Caco-2 (cell line): ENCODE measurements at regions not wholly inside any gene's neighbourhood (a gene's known extent, or its start where the extent isn't known, plus 50 kb on each side); places are given as distances from the start of the nearest gene placed in this dataset.
"Not testable (repeated sequence)": the region's sequence is repeated elsewhere in the genome, so short reads cannot be mapped to it uniquely, and the experiment has no call there.

ENCODE experiments used
- BruUV-seq: library from RNA; stranded (reverse); fragments of 400-500 nt; replicated peaks from 2 replicates; lab custom pipeline; 2021; lab: Mats Ljungman, UMichigan
- CTCF ChIA-PET: fragments of 300-600 bp; sonication (Branson Sonifier 250); formaldehyde crosslinking; loops from one replicate; lab custom pipeline; 2022; ENCODE audit warnings: antibody characterized with exemption; lab: Charles Lee
- POLR2A ChIA-PET: fragments of 300-600 bp; sonication (Branson Sonifier 250); formaldehyde crosslinking; loops from one replicate; lab custom pipeline; 2022; ENCODE audit warnings: antibody characterized with exemption; lab: Charles Lee
- DNase-seq, 2 experiments: peaks; one replicate each; pipeline versions ENCODE4 v3.0.0 to v3.0.0-alpha.2; 2020 to 2022
- H3K27me3 ChIP-seq: replicated peaks from 2 replicates; pipeline ENCODE4 v1.6.0; 2011; ENCODE audit warnings: low read length; ENCODE audit not compliant: control insufficient read depth, insufficient read depth
- H3K36me3 ChIP-seq: 2 replicates; pipeline ENCODE4 v1.5.1; 2011; ENCODE audit warnings: low read length; ENCODE audit not compliant: control insufficient read depth, insufficient read depth
- H3K4me1 ChIP-seq: fragments of 250-450 bp; sonication (Bioruptor Pico); 2 replicates; pipeline ENCODE4 v1.5.1; 2020; ENCODE audit warnings: mild to moderate bottlenecking
- H3K4me3 ChIP-seq: 2 replicates; pipeline ENCODE4 v1.5.1; 2011; ENCODE audit warnings: low read depth, mild to moderate bottlenecking, control low read depth, low read length
- H3K9me3 ChIP-seq: fragments of 250-450 bp; sonication (Bioruptor Pico); 2 replicates; pipeline ENCODE4 v1.5.1; 2020; ENCODE audit warnings: mild to moderate bottlenecking, moderate library complexity
- H3K27ac Mint-ChIP-seq: one replicate; pipeline ENCODE4 v1.8.0; 2022; ENCODE audit warnings: mixed read lengths; ENCODE audit not compliant: unreplicated experiment
- H3K27me3 Mint-ChIP-seq: one replicate; pipeline ENCODE4 v1.8.0; 2022; ENCODE audit warnings: mixed read lengths; ENCODE audit not compliant: insufficient read depth, unreplicated experiment
- H3K36me3 Mint-ChIP-seq: one replicate; pipeline ENCODE4 v1.8.0; 2022; ENCODE audit warnings: mild to moderate bottlenecking, mixed read lengths; ENCODE audit not compliant: insufficient read depth, unreplicated experiment
- H3K4me1 Mint-ChIP-seq: one replicate; pipeline ENCODE4 v1.8.0; 2022; ENCODE audit warnings: low read depth, mixed read lengths; ENCODE audit not compliant: unreplicated experiment
- H3K4me3 Mint-ChIP-seq: one replicate; pipeline ENCODE4 v1.8.0; 2022; ENCODE audit warnings: mild to moderate bottlenecking, moderate library complexity, mixed read lengths; ENCODE audit not compliant: unreplicated experiment
- H3K9me3 Mint-ChIP-seq: one replicate; pipeline ENCODE4 v1.8.0; 2022; ENCODE audit warnings: mixed read lengths; ENCODE audit not compliant: unreplicated experiment
- CTCF ChIP-seq, 2 experiments: fragments of 200-600 bp in 1 of 2; IDR thresholded peaks; 1 replicate in 1 of 2; 2 replicates in 1 of 2; pipeline versions ENCODE4 v1.5.1 to v1.8.0; 2011 to 2022; ENCODE audit warnings: antibody characterized with exemption in 1 of 2, control low read depth in 1 of 2, inconsistent platforms in 1 of 2, low read depth in 1 of 2, low read length in 1 of 2, mild to moderate bottlenecking in 1 of 2, moderate library complexity in 1 of 2; ENCODE audit not compliant: insufficient read depth in 1 of 2, severe bottlenecking in 1 of 2, unreplicated experiment in 1 of 2
- intact Hi-C: fragments of 100-400 bp; cut with micrococcal nuclease; formaldehyde crosslinking; loops from one replicate; pipeline ENCODE4 v1.10.0; 2022; ENCODE audit not compliant: unreplicated experiment

DNA sequence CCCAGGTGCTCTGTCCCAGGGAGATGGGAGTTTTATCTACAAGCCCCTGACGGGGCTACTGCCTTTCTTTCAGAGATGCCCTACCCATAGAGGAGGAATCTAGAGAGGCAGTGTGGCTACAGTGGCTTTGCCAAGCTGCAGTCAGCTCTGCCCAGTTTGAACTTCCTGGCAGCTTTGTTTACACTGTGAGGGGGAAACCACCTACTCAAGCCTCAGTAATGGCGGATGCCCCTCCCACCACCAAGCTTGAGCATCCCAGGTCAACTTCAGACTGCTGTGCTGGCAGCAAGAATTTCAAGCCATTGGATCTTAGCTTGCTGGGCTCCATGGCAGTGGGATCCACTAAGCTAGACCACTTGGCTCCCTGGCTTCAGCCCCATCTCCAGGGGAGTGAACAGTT lies 53.1 kb upstream of the TMEM252 start:
- H3K4me3 Mint-ChIP-seq, H3K36me3 Mint-ChIP-seq, H3K36me3 ChIP-seq, H3K9me3 Mint-ChIP-seq, H3K9me3 ChIP-seq, POLR2A ChIA-PET, DNase-seq, H3K27me3 Mint-ChIP-seq, CTCF ChIA-PET, H3K27ac Mint-ChIP-seq, H3K4me1 Mint-ChIP-seq, BruUV-seq, H3K4me1 ChIP-seq, intact Hi-C loops, H3K4me3 ChIP-seq, H3K27me3 ChIP-seq: not testable (repeated sequence)

- intact Hi-C loops, result no loop called here
- Histone ChIP-seq H3K9me3 (no peaks in the 10 kb centered on the region), H3K4me1 (no peaks in the 10 kb centered on the region), H3K4me3 (no peak overlapping the region), H3K36me3 (no peaks in the 10 kb centered on the region), H3K27me3 (no peaks in the 10 kb centered on the region)
- ChIA-PET POLR2A (no interaction called here), CTCF (no interaction called here)
- Mint-ChIP-seq H3K4me3 (no peak overlapping the region), H3K36me3 (no peaks in the 10 kb centered on the region), H3K9me3 (no peaks in the 10 kb centered on the region), H3K27ac (no peak overlapping the region), H3K27me3 (no peaks in the 10 kb centered on the region), H3K4me1 (no peaks in the 10 kb centered on the region)
- no TSS peak for BruUV-seq
- no peak for DNase-seq
- no peak for TF ChIP-seq CTCF (IDR thresholded peaks at IDR 0.05; ENCODE audit: insufficient read depth in 1 of 2, low read depth in 1 of 2, low read length in 1 of 2, severe bottlenecking in 1 of 2, unreplicated experiment in 1 of 2)
Measured at GRCh38 chr9:68595868-68596267, 55.2 kb upstream of the TMEM252 start.

DNA sequence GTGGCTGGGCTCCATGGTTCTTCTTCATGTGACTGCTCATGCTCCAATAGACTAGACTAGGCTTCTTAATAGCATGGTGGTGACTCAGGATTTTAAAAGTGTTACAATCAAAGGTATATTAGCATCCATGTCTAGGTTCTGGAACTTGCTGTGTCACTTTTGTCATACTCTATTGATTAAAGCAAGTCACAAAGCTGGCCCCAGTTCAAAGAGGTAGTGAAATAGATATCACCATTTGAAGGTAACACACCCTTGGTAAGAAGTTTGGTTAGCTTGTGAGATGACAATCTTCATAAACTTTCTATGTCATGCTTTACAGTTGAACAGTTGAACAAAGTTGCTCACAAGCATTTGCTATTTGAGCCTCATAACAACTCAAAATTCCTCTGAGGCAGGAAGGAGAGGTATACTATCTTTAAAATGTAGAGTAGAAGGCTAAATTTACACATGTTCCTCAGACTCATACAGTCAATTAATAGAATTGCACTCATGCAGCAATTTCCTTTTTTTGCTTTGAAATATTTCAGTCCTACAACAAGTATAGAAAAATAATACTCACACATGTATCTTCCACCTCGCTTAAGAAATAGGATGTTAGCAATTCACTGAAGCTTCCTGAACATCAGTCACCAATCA lies 56.8 kb upstream of the TMEM252 start:
- Histone ChIP-seq H3K27me3 (no peaks in the 10 kb centered on the region), H3K4me1 (no peaks in the 10 kb centered on the region), H3K4me3 (no peak overlapping the region), H3K9me3 (no peaks in the 10 kb centered on the region), H3K36me3 (no peaks in the 10 kb centered on the region)
- Mint-ChIP-seq H3K27ac (no peak overlapping the region), H3K36me3 (no peaks in the 10 kb centered on the region), H3K4me1 (no peaks in the 10 kb centered on the region), H3K9me3 (no peaks in the 10 kb centered on the region), H3K4me3 (no peak overlapping the region), H3K27me3 (no peaks in the 10 kb centered on the region)
- intact Hi-C loops, result no loop called here
- no peak for TF ChIP-seq CTCF (IDR thresholded peaks at IDR 0.05; ENCODE audit: insufficient read depth in 1 of 2, low read depth in 1 of 2, low read length in 1 of 2, severe bottlenecking in 1 of 2, unreplicated experiment in 1 of 2)
- CTCF ChIA-PET, result no interaction called here
- no TSS peak for BruUV-seq
- DNase-seq, result no peak
- POLR2A ChIA-PET, result no interaction called here

- DNase-seq, result no peak
- H3K4me1 Mint-ChIP-seq, result no peaks in the 10 kb centered on the region
- intact Hi-C loops, result no loop called here
- Histone ChIP-seq H3K27me3 (no peaks in the 10 kb centered on the region), H3K4me1 (no peaks in the 10 kb centered on the region), H3K36me3 (no peaks in the 10 kb centered on the region), H3K9me3 (no peaks in the 10 kb centered on the region), H3K4me3 (no peak overlapping the region)
- H3K27ac Mint-ChIP-seq, result no peak overlapping the region
- no peak overlapping the region for H3K4me3 Mint-ChIP-seq
- ChIA-PET CTCF (no interaction called here), POLR2A (no interaction called here)
- TF ChIP-seq CTCF (IDR thresholded peaks at IDR 0.05; ENCODE audit: insufficient read depth in 1 of 2, low read depth in 1 of 2, low read length in 1 of 2, severe bottlenecking in 1 of 2, unreplicated experiment in 1 of 2), result no peak
- H3K9me3 Mint-ChIP-seq, result no peaks in the 10 kb centered on the region
- no peaks in the 10 kb centered on the region for H3K36me3 Mint-ChIP-seq
- no peaks in the 10 kb centered on the region for H3K27me3 Mint-ChIP-seq
- no TSS peak for BruUV-seq
Measured at GRCh38 chr9:68599826-68600225, 59.1 kb upstream of the TMEM252 start.
